ENCODE measurements at regions not wholly inside any gene's neighbourhood (a gene's known extent, or its start where the extent isn't known, plus 50 kb on each side); places are given as distances from the start of the nearest gene placed in this dataset.

- TF ChIP-seq KDM1A (IDR thresholded peaks at IDR 0.05; ENCODE audit: borderline replicate concordance, low read length) (no peak), E2F6 (IDR thresholded peaks at IDR 0.05) (no peak), ATF3 (IDR thresholded peaks at IDR 0.05; ENCODE audit: insufficient read depth, low read depth, low read length) (no peak), POLR2A (IDR thresholded peaks at IDR 0.05; ENCODE audit: control extremely low read depth in 1 of 2, low read depth in 2 of 2, low read length in 2 of 2) (no peak)
Measured at GRCh38 chr5:51201024-51201423, 182.2 kb upstream of the ISL1 start (continued).

Data from H1 (cell line).